ENCODE measurements at regions not wholly inside any gene's neighbourhood (a gene's known extent, or its start where the extent isn't known, plus 50 kb on each side); places are given as distances from the start of the nearest gene placed in this dataset.

GRCh38 chr10:107481224-107481623 lies 316.7 kb upstream of the SORCS1 start (continued):
- TF ChIP-seq CTCF (conservative IDR thresholded peaks at IDR 0.05; ENCODE audit: low read depth in 2 of 2) (no peak), ZNF114 (CRISPR knock-in tag; IDR thresholded peaks at IDR 0.05) (no peak), EZH2phosphoT487 (IDR thresholded peaks at IDR 0.05; ENCODE audit: unreplicated experiment) (no peak), EZH2 (IDR thresholded peaks at IDR 0.05; ENCODE audit: low read depth, unreplicated experiment) (no peak)

- Mint-ChIP-seq H3K9me3 (peaks cover 13% of the 10 kb centered on the region), H3K27me3 (ENCODE audit: insufficient read depth, low read depth, poor library complexity) (no peaks in the 10 kb centered on the region), H3K4me1 (no peaks in the 10 kb centered on the region; the same call in 2 of the 3 replicates), H3K36me3 (ENCODE audit: low read depth) (peaks cover 9% of the 10 kb centered on the region), H3K27ac (no peak overlapping the region), H3K4me3 (no peak overlapping the region)
- Histone ChIP-seq H3K4me1 (ENCODE audit: insufficient read depth) (no peaks in the 10 kb centered on the region; the same call in 1 of the 2 replicates), H3K4me2 (no peak overlapping the region), H3K9me2 (ENCODE audit: insufficient read depth) (peaks cover 3% of the 10 kb centered on the region; the same call in 1 of the 2 replicates), H3F3A (replicated peaks; ENCODE audit: low read depth) (no peaks in the 10 kb centered on the region), H3K36me3 (ENCODE audit: insufficient read depth) (no peaks in the 10 kb centered on the region), H2AFZ (no peak overlapping the region), H4K20me1 (replicated peaks; ENCODE audit: insufficient read depth) (no peaks in the 10 kb centered on the region), H3K79me2 (replicated peaks; ENCODE audit: insufficient read depth) (no peaks in the 10 kb centered on the region), H3K27ac (ENCODE audit: low read depth) (no peak overlapping the region), H3K27me3 (ENCODE audit: insufficient read depth) (no peaks in the 10 kb centered on the region), H3K4me3 (no peak overlapping the region)
- ATAC-seq (no peak), DNase-seq (ENCODE audit: low spot score) (no peak)
- TF ChIP-seq STAT1 (IDR thresholded peaks at IDR 0.05; ENCODE audit: unreplicated experiment) (no peak), CREB1 (CRISPR knock-in tag; IDR thresholded peaks at IDR 0.05; ENCODE audit: low read depth) (no peak), CTCF (conservative IDR thresholded peaks at IDR 0.05; ENCODE audit: low read depth in 2 of 2) (no peak), ZNF462 (CRISPR knock-in tag; IDR thresholded peaks at IDR 0.05) (no peak), ZNF114 (CRISPR knock-in tag; IDR thresholded peaks at IDR 0.05) (no peak), POLR2AphosphoS5 (IDR thresholded peaks at IDR 0.05; ENCODE audit: low read depth) (no peak), REST (IDR thresholded peaks at IDR 0.05; ENCODE audit: unreplicated experiment) (no peak), JUNB (IDR thresholded peaks at IDR 0.05; ENCODE audit: unreplicated experiment) (no peak)
Observed at GRCh38 chr10:107480781-107481180, 316.3 kb upstream of the SORCS1 start.

All from GM23338 (cell line).